ENCODE measurements at regions not wholly inside any gene's neighbourhood (a gene's known extent, or its start where the extent isn't known, plus 50 kb on each side); places are given as distances from the start of the nearest gene placed in this dataset.

GRCh38 chr6:71529026-71529425 lies 240.4 kb downstream of the OGFRL1 start:
- TF ChIP-seq CTCF (IDR thresholded peaks at IDR 0.05; ENCODE audit: borderline replicate concordance, insufficient read depth, low read depth, low read length), result no peak
- H3K4me3 ChIP-seq (ENCODE audit: low read depth, low read length), result no peak overlapping the region

- TF ChIP-seq CTCF (IDR thresholded peaks at IDR 0.05; ENCODE audit: borderline replicate concordance, insufficient read depth, low read depth, low read length), result no peak
- H3K4me3 ChIP-seq (ENCODE audit: low read depth, low read length), result no peak overlapping the region
Observed at GRCh38 chr6:71529769-71530168, 241.2 kb downstream of the OGFRL1 start.

GRCh38 chr6:71531006-71531405 lies 242.4 kb downstream of the OGFRL1 start:
- H3K4me3 ChIP-seq (ENCODE audit: low read depth, low read length), result no peak overlapping the region
- no peak for TF ChIP-seq CTCF (IDR thresholded peaks at IDR 0.05; ENCODE audit: borderline replicate concordance, insufficient read depth, low read depth, low read length)

- no peak overlapping the region for H3K4me3 ChIP-seq (ENCODE audit: low read depth, low read length)
- no peak for TF ChIP-seq CTCF (IDR thresholded peaks at IDR 0.05; ENCODE audit: borderline replicate concordance, insufficient read depth, low read depth, low read length)
Observed at GRCh38 chr6:71531841-71532240, 243.2 kb downstream of the OGFRL1 start.

- TF ChIP-seq CTCF (IDR thresholded peaks at IDR 0.05; ENCODE audit: borderline replicate concordance, insufficient read depth, low read depth, low read length), result peak; percentile 22; the same call in 1 of the 2 replicates
- no peak overlapping the region for H3K4me3 ChIP-seq (ENCODE audit: low read depth, low read length)
Observed at GRCh38 chr6:71533939-71534379, 245.3 kb downstream of the OGFRL1 start.

- H3K4me3 ChIP-seq (ENCODE audit: low read depth, low read length), result no peak overlapping the region
- no peak for TF ChIP-seq CTCF (IDR thresholded peaks at IDR 0.05; ENCODE audit: borderline replicate concordance, insufficient read depth, low read depth, low read length)
Observed at GRCh38 chr6:71534921-71535320, 246.3 kb downstream of the OGFRL1 start.

- H3K4me3 ChIP-seq (ENCODE audit: low read depth, low read length), result no peak overlapping the region
- TF ChIP-seq CTCF (IDR thresholded peaks at IDR 0.05; ENCODE audit: borderline replicate concordance, insufficient read depth, low read depth, low read length), result no peak
Observed at GRCh38 chr6:71537717-71538116, 249.1 kb downstream of the OGFRL1 start.

All from GM12875 (cell line).